ENCODE measurements at regions not wholly inside any gene's neighbourhood (a gene's known extent, or its start where the extent isn't known, plus 50 kb on each side); places are given as distances from the start of the nearest gene placed in this dataset.

GRCh38 chr11:92533657-92534335, 309.2 kb downstream of the FAT3 start:
- TF ChIP-seq CTCF (IDR thresholded peaks at IDR 0.05; ENCODE audit: low read depth, low read length, missing input control) (no peak), MAX (IDR thresholded peaks at IDR 0.05) (no peak), RAD21 (IDR thresholded peaks at IDR 0.05) (no peak)

Measured in liver (tissue), 3 donors.